Chondrocyte (in vitro differentiated cells): ENCODE measurements at regions not wholly inside any gene's neighbourhood (a gene's known extent, or its start where the extent isn't known, plus 50 kb on each side); places are given as distances from the start of the nearest gene placed in this dataset.

Experiments
- DNase-seq: peaks from one replicate; pipeline ENCODE4 v3.0.0; 2021; ENCODE audit warnings: mixed read lengths, low spot score
- H3K27ac Mint-ChIP-seq: one replicate; pipeline ENCODE4 v1.8.0; 2021; ENCODE audit warnings: mild to moderate bottlenecking, moderate library complexity, mixed read lengths; ENCODE audit not compliant: unreplicated experiment
- H3K27me3 Mint-ChIP-seq: 2 replicates; pipeline ENCODE4 v1.8.0; 2021; ENCODE audit warnings: low read depth, mixed read lengths
- H3K36me3 Mint-ChIP-seq: 2 replicates; pipeline ENCODE4 v1.8.0; 2021; ENCODE audit warnings: low read depth, mixed read lengths
- H3K4me1 Mint-ChIP-seq: 2 replicates; pipeline ENCODE4 v1.8.0; 2021; ENCODE audit warnings: low read depth, mild to moderate bottlenecking, mixed read lengths
- H3K4me3 Mint-ChIP-seq: one replicate; pipeline ENCODE4 v1.8.0; 2021; ENCODE audit warnings: mild to moderate bottlenecking, moderate library complexity, mixed read lengths; ENCODE audit not compliant: unreplicated experiment
- H3K9me3 Mint-ChIP-seq: 2 replicates; pipeline ENCODE4 v1.8.0; 2021; ENCODE audit warnings: low read depth, mixed read lengths
- TF ChIP-seq, protein P1 (sequence below): fragments of 200-600 bp; sonication (generic); IDR thresholded peaks from 2 replicates; pipeline ENCODE4 v1.5.0; 2021; ENCODE audit warnings: antibody characterized with exemption, mild to moderate bottlenecking, moderate library complexity

DNA sequence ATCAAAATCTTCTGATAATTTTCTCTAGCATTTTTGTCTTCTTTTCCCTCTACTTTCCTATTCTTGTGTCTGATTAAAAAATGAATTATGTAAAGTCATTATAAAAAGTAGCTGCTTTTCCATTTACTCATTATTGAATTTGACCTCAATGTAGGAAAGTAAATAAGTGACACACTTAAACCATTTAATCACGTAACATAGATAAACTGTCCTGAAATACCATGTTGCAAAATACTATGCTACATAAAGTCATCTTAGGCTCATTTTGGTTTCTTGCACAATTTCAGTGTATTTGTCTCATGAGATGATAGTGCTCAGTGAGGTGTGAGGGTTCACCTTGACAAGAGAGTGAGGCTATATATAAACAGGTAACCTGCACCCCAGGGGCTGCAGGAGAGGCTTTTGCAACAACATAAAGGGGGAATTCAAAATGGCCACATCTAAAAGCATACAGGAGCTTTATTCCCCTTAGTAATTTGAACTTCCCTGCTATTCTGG, 502.7 kb downstream of the RNF144A start:
- H3K4me3 Mint-ChIP-seq: no peak overlapping the region
- no peaks in the 10 kb centered on the region for H3K4me1 Mint-ChIP-seq
- peaks cover 24% of the 10 kb centered on the region for H3K27me3 Mint-ChIP-seq
- peaks cover 3% of the 10 kb centered on the region for H3K9me3 Mint-ChIP-seq
- peaks cover 1% of the 10 kb centered on the region for H3K36me3 Mint-ChIP-seq
- no peak for DNase-seq
- TF ChIP-seq, protein P1, sequence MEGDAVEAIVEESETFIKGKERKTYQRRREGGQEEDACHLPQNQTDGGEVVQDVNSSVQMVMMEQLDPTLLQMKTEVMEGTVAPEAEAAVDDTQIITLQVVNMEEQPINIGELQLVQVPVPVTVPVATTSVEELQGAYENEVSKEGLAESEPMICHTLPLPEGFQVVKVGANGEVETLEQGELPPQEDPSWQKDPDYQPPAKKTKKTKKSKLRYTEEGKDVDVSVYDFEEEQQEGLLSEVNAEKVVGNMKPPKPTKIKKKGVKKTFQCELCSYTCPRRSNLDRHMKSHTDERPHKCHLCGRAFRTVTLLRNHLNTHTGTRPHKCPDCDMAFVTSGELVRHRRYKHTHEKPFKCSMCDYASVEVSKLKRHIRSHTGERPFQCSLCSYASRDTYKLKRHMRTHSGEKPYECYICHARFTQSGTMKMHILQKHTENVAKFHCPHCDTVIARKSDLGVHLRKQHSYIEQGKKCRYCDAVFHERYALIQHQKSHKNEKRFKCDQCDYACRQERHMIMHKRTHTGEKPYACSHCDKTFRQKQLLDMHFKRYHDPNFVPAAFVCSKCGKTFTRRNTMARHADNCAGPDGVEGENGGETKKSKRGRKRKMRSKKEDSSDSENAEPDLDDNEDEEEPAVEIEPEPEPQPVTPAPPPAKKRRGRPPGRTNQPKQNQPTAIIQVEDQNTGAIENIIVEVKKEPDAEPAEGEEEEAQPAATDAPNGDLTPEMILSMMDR: no peak
- H3K27ac Mint-ChIP-seq: no peak overlapping the region

DNA sequence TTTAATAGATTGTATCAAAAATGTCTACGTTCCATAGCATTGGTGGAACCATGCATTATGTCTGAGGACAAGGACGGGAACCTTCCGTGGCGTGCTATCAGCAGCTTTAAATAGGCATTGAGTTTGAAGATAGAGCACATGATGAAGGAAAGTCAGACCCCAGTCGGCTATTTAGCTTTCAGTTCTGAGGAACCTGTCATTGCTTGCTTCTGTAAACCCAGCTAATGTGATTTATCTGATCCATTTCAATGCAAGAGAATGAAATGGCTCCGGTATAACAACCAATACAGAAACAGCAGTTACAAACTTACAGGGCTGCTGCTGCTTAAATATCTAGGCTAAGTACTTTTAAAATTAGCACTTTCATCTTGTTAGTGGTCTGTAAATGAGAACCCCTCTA, 503.3 kb downstream of the RNF144A start:
- DNase-seq: no peak
- Mint-ChIP-seq H3K36me3 (peaks cover 1% of the 10 kb centered on the region), H3K4me1 (no peaks in the 10 kb centered on the region), H3K27ac (no peak overlapping the region), H3K4me3 (no peak overlapping the region), H3K9me3 (peaks cover 3% of the 10 kb centered on the region), H3K27me3 (peaks cover 28% of the 10 kb centered on the region)
- TF ChIP-seq, protein P1: no peak

DNA sequence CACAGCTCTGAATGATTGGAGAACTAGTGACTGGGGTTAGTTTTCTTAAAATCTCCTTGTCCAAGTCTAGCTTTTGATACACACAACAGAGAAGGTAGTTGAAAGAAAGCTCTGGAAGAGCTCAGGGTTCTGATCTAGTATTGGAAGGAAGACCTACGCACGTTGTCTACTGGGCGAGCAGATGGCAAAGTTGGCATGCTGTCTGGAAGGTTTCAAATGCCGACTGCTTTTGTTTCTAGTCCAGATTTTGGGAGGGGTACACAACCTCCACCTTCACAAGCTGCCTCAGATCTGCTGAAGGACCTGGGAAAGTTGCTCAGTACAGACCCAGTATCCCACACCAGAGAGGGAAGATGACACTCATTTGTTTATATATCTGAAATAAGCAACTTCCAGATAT, 507.3 kb downstream of the RNF144A start:
- TF ChIP-seq, protein P1: no peak
- H3K27ac Mint-ChIP-seq: no peak overlapping the region
- no peak overlapping the region for H3K4me3 Mint-ChIP-seq
- peaks cover 36% of the 10 kb centered on the region for H3K27me3 Mint-ChIP-seq
- no peaks in the 10 kb centered on the region for H3K36me3 Mint-ChIP-seq
- H3K4me1 Mint-ChIP-seq: peaks cover 4% of the 10 kb centered on the region
- no peaks in the 10 kb centered on the region for H3K9me3 Mint-ChIP-seq
- DNase-seq: no peak

DNA sequence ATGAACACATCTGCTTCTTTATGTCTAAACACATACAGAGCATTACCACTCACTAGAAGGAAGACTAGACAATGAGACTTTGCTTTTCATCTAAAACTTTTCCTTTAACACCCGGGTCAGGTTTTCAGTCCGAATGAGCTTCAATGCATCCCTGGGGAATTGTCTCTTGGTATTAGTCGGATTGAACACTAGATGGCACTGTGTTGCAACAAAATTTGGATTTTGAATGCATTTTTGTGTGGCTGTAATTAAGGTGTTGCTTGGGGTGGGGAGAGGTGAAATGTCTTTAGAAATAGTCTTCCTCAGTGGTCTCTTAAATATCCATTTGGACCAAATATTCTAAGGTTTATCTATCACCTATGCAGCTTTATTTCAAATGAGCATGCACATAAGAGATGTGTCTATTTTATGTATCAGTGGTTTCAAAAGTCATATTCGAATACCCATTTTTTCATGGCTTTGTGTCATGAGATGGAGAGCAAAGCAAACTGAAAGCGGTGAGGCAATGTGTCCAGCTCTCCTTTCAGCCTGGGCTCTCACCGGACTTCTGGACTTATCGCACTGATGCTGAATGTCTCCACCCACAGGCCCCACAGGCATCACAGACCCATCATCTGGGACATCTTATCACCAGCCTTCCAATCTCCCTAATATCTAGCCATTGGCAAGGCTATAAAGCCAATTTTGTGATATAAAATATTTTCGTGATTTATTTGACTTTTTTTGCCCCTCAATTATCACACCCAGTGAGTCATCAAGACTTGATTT, 510.3 kb downstream of the RNF144A start:
- DNase-seq: no peak
- H3K4me1 Mint-ChIP-seq: peaks cover 8% of the 10 kb centered on the region
- peaks cover under 1% of the 10 kb centered on the region for H3K9me3 Mint-ChIP-seq
- peaks cover 29% of the 10 kb centered on the region for H3K27me3 Mint-ChIP-seq
- no peak overlapping the region for H3K27ac Mint-ChIP-seq
- no peak overlapping the region for H3K4me3 Mint-ChIP-seq
- H3K36me3 Mint-ChIP-seq: no peaks in the 10 kb centered on the region
- TF ChIP-seq, protein P1: peak; percentile 98

DNA sequence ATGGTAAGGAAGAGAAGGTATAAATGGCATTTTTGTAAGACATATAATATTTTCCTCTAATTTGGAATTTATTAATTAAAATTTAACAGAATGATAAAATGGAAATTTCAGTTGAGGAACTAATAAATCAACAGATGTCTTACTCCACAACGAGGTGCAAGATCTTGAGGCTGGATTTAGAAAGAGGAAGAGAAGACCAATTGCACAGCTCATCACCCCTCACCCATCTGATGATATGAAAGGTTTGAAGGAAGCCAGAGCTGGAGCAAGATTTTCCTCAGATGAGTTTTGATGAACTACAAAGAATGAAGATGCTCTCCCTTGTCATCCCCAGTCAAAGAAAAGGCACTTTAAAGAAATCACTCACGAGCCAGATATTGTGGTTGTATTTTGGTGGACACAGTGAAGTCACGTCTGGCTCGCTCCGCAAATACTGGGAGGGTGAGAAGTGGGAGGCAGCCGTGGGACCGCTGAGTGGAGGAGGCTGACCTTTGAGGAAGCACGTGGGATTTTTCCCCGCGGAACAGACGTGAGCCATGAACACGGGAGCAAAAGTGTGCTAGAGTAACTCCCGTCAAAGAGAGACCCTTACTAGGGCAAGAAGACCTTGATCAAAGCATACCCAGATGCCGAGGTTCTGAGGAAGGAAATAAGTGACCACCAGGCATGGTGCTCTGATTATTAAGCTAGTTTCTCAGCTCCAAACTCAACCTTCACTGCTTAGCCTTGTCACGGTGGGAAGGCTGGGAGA, 511.4 kb downstream of the RNF144A start:
- H3K27ac Mint-ChIP-seq: no peak overlapping the region
- H3K36me3 Mint-ChIP-seq: no peaks in the 10 kb centered on the region
- no peak for DNase-seq
- TF ChIP-seq, protein P1: no peak
- H3K4me1 Mint-ChIP-seq: peaks cover 8% of the 10 kb centered on the region
- H3K27me3 Mint-ChIP-seq: peaks cover 29% of the 10 kb centered on the region
- no peak overlapping the region for H3K4me3 Mint-ChIP-seq
- peaks cover 6% of the 10 kb centered on the region for H3K9me3 Mint-ChIP-seq
